Activated CD8-positive, alpha-beta memory T cell treated with anti-CD3 and anti-CD28 coated beads for 24 hours (primary cell): ENCODE measurements at regions not wholly inside any gene's neighbourhood (a gene's known extent, or its start where the extent isn't known, plus 50 kb on each side); places are given as distances from the start of the nearest gene placed in this dataset.
"Not testable (repeated sequence)": the region's sequence is repeated elsewhere in the genome, so short reads cannot be mapped to it uniquely, and the experiment has no call there.

Experiments
- DNase-seq: peaks from one replicate; pipeline ENCODE4 v3.0.0-alpha.2; 2020

DNA sequence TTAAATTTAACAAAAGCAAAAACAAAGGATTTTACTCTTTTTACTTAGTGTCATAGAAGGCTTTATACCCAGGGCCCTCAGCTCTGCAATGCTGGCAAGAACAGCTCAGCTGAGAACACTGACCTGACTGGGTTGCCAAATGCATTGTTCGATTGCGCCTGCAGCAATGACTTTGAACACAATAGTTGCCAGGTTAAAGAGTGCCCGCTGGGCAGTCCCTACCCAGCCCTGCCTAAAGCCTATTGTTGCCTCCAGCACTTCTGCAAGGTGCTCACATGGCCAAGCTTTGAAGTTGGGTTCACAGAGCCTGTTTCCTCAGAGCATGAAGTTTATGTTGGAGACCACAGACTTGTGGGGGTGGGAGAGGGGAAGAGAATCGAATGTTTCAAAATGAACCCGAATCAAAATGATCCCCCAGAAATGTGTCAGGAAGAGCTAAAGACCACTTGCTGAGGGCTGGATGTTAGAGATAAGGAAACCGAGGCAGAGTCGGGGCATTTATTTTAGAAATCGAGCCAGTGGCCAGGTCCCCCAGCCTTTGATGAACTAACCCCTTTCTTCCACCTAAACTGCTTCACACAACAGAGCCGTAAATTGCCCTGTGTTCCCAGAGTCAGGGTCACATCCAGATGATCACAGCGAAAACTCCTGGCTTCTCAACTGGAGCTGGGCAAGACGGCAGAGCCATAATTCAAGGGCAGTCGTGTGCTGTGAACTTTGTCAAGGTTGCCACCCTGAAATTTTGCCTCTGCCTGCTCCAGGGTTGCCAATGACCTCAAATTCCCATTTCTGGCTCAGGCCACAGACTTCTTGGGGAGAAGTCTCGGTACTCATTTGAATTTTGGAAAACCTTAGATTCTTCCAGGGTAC, 55.0 kb downstream of the FOXA2 start:
- DNase-seq: no peak

DNA sequence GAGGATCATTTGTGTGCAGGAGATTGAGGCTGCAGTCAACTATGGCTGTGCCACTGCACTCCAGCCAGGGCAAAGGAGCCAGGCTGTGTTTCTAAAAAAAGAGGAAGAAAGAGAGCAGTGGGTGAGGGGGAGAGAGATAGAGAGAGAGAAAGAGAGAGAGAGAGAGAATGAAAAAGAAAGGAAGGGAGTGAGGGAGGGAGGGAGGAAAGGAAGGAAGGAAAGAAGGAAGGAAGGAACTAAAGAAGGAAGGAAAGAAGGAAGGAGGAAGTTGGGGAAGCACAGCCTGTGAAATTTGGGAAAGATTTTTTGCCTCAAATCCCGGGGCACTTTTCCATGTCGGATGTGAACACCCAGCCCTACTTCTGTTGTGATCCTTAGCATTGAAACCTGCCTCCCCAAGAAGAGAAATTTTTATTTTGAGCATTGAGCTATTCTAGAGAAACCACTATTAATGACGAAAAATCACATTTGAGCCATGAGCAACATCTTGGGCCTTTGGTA, 57.8 kb downstream of the FOXA2 start:
- no peak for DNase-seq

GRCh38 chr20:22525821-22526220, 58.6 kb downstream of the FOXA2 start:
- no peak for DNase-seq

DNA sequence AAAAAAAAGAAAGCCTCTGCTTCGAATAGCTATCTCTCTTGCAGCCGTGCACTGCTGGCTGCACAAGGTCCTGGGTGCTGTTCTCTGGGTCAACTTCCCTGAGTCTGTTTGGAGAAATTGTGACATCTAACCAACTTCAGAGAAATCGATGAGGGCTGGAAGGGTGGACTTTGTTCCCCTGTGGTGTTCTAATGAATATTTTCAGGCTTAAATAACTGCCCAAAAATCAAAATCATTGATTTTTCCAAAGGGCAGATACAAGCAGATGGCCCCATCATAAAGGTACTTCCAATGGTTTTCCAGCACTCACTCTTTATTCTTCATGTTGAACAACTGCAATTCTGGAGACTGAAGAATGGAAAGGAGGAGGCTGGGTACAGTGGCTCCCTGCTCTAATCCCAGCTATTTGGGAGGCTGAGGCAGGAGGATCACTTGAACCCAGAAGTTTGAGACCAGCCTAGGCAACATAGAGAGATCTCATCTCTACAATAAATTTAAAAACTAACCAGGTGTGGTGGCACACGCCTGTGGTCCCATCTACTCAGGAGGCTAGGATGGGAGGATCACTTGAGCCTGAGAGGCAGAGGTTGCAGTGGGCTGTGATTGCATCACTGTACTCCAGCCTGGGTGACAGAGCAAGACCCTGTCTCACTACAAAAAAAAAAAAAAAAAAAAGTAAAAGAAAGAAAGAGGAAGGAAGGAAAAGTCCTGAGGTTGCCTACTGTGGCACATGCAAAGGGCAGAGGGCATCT, 59.1 kb downstream of the FOXA2 start:
- no peak for DNase-seq

- DNase-seq: no peak
These were observed 59.9 kb downstream of the FOXA2 start for GRCh38 chr20:22524393-22525015.

GRCh38 chr20:22523499-22524392, 60.6 kb downstream of the FOXA2 start:
- DNase-seq: no peak

- no peak for DNase-seq
These were observed 61.3 kb downstream of the FOXA2 start for GRCh38 chr20:22523128-22523498.

DNA sequence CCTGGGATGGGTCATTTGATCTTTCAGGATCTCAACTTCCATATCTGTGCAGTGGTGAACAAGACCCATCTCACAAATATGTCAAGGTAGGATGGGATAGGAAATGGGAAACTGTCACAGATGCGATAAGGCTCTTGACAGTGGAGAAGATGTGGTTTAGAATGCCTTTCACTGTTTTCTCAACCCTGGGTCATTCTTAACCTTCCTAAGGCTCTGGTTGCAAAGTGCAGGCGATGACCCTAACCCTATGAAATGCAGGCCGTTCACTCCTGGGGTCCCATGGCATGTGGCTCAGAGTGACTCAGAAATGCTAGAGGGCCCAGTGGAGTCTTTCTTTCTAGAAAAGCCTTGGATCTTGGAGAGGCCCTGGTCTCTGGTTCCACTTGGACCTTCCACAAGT, 61.7 kb downstream of the FOXA2 start:
- no peak for DNase-seq

- not testable (repeated sequence) for DNase-seq
These were observed 62.4 kb downstream of the FOXA2 start for GRCh38 chr20:22521940-22522339.

DNA sequence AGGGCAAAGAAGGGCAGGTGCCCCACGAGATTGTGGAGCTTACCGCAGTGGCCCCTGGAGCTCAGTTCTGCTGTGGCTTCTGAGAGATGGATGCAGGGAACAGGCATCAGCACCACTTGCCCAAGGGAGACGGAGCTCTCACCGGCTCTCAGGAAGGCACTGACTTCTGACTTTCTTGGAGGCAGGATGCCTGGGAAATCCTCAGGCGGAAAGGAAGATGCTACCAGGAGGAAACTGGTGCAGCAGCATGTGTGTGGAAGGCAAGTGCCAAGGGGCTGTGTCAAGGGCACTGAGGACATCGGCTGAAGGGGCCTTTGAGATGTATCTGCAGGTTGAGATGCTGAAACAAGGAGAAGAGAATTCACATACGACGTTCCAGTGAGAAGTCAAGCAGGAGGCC, 64.0 kb downstream of the FOXA2 start:
- DNase-seq: no peak

GRCh38 chr20:22515264-22515663, 69.1 kb downstream of the FOXA2 start:
- no peak for DNase-seq

- DNase-seq: no peak
These were observed 70.8 kb downstream of the FOXA2 start for GRCh38 chr20:22513574-22513973.

DNA sequence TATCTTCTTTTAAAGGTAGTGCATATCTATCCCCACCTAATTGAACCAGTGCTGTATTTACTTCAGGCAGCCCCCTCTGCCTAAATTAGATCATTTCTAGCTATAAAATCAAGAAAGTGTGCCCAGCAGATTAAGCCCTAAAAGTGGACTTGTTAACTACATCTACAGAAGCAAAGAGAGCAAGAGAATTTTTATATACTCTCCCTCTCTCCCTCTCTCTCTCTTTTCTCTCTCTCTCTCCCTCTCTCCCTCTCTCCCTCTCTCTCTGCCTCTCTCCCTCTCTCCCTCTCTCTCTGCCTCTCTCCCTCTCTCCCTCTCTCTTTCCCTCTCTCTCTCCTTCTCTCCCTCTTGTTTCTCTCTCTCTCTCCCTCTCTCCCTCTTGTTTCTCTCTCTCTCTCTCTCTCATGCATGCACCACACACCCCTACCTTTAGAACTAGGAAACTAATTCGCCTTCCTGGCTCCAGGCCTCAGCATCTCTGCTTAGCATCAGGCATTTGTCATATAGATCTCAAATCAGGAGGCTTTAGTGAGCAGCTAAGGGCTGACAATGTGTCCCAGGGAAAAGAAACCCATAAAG, 71.4 kb downstream of the FOXA2 start:
- DNase-seq: no peak

- DNase-seq: no peak
These were observed 72.1 kb downstream of the FOXA2 start for GRCh38 chr20:22511943-22512910.

GRCh38 chr20:22509843-22510147, 74.6 kb downstream of the FOXA2 start:
- DNase-seq: no peak

DNA sequence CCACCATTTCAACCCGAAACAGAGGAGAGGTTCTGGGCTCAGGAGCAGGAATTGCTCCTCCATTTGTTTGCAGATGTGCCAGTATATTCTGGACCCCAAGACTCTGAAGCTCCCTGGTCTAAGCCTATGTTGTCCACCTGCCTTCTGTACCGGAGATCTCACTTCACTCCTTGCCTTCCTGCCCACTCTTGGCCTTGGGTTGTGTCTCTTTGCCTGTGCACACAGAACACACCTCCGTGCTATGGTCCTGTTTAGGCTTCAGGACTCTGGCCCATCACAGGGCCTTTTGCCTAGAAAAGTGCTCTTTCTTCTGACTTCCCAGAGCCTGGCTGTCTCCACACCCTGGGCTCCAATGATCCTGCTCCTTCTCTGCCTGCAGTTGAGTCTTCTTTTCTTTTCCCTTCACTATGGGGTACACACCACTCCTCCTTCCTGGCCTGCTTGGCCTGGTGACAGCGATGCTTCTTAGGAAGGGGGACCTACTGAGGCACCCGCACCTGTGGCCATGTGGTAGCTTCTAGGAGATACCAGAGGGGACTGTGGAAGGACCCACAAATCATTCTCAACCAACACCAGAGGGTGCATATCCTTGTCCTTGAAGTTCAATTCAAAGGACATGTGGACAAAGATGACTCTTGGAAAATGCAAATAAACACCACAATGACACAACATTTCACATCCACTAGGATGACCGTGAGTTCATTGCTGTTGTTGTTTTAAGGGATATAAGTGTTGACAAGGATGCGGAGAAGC, 75.1 kb downstream of the FOXA2 start:
- no peak for DNase-seq

DNA sequence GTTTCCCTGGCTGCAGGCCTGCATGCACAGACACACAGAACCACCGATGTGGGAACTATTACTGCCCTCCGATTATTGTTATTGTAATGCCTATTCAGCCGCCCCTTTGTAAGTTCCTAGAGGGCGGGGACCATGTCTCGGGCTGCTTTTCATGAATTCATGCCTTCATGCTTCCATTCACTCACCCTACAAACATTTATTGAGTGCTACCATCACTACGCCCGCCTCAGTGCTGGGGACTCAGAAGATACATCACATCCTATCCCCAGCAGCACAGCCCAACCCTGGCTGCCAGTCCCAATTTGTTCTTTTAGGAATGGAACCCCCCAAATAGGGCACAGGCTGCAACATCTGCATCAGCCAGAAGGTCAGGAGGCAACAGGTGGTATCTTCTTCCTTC, 75.9 kb downstream of the FOXA2 start:
- DNase-seq: no peak

DNA sequence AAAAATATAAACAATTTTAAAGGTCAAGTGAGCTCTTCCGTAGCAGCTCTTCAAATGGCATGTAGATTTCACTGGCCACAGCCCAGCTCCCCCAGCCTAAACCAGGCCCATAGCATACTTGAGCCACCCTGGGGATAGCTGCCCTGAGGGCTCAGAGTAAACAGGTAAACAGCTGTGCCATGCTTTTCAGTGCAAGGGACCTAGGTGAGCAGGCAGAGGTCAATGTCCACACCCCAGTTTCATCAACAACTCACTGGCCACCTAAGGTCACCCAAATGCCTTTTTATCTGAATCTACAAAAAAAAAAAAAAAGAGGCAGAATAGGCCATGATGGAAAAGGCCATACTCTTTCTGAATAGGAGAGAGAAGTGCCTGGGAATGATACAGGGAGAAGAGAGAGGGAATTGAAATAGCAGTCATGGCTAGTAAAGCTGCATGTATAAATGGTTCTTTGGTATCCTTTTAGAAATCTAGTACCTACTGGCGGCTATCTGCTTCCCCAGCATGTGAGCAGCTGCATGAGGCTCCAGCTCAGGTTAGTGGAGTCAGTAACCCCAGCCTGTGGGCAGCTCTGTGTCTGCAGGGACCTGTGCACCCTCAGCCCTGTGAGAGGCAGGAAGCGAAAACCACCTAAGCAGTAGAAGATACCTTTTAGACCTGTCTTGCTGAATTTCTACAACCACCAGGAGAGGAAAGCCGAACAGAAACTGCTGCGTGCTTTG, 77.0 kb downstream of the FOXA2 start:
- no peak for DNase-seq

- no peak for DNase-seq
These were observed 77.5 kb downstream of the FOXA2 start for GRCh38 chr20:22506827-22507226.
